ENCODE measurements at regions not wholly inside any gene's neighbourhood (a gene's known extent, or its start where the extent isn't known, plus 50 kb on each side); places are given as distances from the start of the nearest gene placed in this dataset.

- no peak for TF ChIP-seq CTCF (optimal IDR thresholded peaks at IDR 0.05 in 1 of 3, IDR thresholded peaks at IDR 0.05 in 1 of 3, conservative IDR thresholded peaks at IDR 0.05 in 1 of 3; ENCODE audit: extremely low read depth in 1 of 3, insufficient read depth in 2 of 3, low read length in 3 of 3)
- TF ChIP-seq EZH2 (IDR thresholded peaks at IDR 0.05; ENCODE audit: low read length): no peak
These were observed 509.5 kb downstream of the TBL1XR1 start for GRCh38 chr3:176687754-176688153.
